ENCODE measurements at regions not wholly inside any gene's neighbourhood (a gene's known extent, or its start where the extent isn't known, plus 50 kb on each side); places are given as distances from the start of the nearest gene placed in this dataset.

DNA sequence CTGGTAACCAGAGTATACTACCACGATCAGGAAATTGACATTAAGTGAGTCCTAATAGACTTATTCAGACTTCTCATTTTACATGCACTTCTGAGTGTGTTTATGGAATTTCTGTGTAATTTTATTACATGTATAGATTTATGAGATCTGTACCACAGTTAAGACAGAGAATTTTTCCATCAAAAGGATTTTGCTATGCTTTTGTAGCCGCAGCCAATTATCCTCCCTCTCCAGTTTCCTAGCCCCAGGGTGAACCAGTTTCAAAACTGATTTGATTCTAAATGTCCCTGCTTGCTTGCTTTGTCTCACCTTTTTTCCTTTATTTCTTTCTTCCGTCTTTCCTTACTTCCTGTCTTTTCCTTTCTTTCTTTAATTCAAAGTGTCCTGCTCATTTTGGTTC lies 661.2 kb upstream of the BCHE start:
- no peak overlapping the region for H3K27ac Mint-ChIP-seq
- no peaks in the 10 kb centered on the region for H3K36me3 Mint-ChIP-seq
- DNase-seq: no peak
- H3K27me3 Mint-ChIP-seq: no peaks in the 10 kb centered on the region
- peaks cover 18 to 22% of the 10 kb centered on the region in 2 donors for H3K9me3 Mint-ChIP-seq
- no peak for ATAC-seq (replicated peaks)
- no peaks in the 10 kb centered on the region for H3K4me1 Mint-ChIP-seq
- H3K4me3 Mint-ChIP-seq: no peak overlapping the region

DNA sequence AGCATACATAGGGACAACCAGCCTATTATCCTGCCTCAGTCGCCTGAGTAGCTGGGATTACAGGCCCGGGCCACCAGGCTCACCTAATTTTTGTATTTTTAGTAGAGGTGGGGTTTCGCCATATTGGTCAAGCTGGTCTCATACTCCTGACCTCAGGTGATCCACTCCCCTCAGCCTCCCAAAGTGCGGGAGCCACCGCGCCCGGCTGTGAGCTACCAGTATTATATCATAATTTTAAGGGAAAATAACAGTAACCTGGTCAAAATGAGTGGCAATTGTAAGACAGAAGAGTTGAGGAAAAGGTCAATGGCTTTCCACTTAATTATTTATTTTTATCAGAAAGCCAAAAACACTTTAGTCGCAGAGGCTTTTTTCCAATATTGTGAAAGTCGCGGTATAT lies 652.6 kb upstream of the BCHE start:
- no peaks in the 10 kb centered on the region for H3K36me3 Mint-ChIP-seq
- H3K4me3 Mint-ChIP-seq: no peak overlapping the region
- DNase-seq: no peak
- H3K27me3 Mint-ChIP-seq: no peaks in the 10 kb centered on the region
- H3K4me1 Mint-ChIP-seq: no peaks in the 10 kb centered on the region
- no peaks in the 10 kb centered on the region for H3K9me3 Mint-ChIP-seq
- H3K27ac Mint-ChIP-seq: no peak overlapping the region
- no peak for ATAC-seq (replicated peaks)

DNA sequence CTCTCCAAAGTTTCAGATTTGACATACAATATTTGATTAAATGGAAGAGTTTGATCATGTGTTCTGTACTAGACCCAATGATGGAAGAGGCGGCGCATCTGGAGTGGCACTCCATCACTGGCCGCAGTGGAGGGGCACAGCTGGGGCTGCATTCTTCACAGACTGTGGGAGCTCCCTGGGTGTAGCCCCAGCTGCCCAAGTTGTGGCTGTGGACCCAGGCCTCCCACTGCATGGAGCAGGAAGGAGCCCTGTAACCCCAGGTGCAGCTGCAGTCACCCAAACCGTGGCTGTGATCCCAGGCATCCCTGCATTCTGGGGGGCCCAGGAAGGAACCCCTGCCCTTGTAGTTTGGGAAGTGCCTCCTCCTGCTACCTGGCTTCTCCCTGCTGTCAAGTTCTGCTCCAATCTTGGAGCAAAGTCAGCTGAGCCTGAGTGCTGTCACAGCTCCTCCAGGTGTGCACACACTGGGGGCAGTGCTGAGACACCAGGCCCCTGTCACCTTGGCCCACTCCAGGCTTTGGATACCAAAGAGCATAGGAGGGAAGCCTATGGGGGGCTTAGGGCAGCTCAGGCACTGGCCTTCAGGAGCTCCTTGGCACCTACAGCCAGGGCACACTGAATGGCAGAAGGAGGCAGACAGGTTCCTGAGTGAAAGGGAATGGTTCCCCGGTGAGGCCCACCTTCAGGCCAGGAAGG lies 651.9 kb upstream of the BCHE start:
- H3K27ac Mint-ChIP-seq: no peak overlapping the region
- no peaks in the 10 kb centered on the region for H3K9me3 Mint-ChIP-seq
- no peaks in the 10 kb centered on the region for H3K36me3 Mint-ChIP-seq
- no peak for ATAC-seq (replicated peaks)
- no peaks in the 10 kb centered on the region for H3K27me3 Mint-ChIP-seq
- DNase-seq: no peak
- H3K4me1 Mint-ChIP-seq: no peaks in the 10 kb centered on the region
- no peak overlapping the region for H3K4me3 Mint-ChIP-seq

DNA sequence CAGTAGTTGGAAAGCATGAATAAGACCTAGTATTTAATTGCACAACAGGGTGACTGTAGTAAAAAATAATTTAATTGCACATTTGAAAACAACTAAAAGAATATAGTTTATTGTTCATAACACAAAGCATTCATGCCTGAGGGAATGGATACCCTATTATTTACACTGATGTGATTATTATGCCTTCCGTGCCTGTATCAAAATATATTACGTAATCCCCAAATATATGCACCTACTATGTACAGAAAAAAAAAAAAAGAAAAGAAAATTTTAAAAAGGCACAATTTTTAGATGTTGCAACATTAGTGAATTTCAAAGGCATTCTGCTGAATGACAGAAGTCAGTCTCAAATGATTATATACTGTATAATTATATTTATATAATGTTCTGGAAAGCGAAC lies 647.2 kb upstream of the BCHE start:
- ATAC-seq (replicated peaks) (no peak), DNase-seq (no peak)
- Mint-ChIP-seq H3K36me3 (no peaks in the 10 kb centered on the region), H3K27me3 (no peaks in the 10 kb centered on the region), H3K4me1 (no peaks in the 10 kb centered on the region), H3K9me3 (peaks cover 0 to 2% of the 10 kb centered on the region in 2 donors), H3K4me3 (no peak overlapping the region), H3K27ac (no peak overlapping the region)

DNA sequence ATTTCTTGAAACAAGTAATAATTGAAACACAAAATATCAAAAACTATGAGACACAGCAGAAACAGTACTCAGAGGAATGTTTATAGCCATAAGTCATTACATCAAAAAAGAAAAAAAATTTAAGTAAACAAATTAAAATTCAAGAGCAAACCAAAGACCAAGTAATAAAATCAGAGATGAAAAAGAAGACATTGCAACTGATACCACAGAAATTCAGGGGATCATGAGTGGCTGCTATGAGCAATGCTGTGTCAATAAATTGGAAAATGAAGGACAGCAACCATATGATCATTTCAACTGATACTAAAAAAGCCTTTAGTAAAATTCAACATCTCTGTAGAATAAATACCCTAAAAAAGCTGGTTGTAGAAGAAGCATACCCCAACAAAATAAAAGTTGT lies 644.1 kb upstream of the BCHE start:
- ATAC-seq (replicated peaks) (no peak), DNase-seq (no peak)
- no peaks in the 10 kb centered on the region for H3K4me1 Mint-ChIP-seq
- H3K27ac Mint-ChIP-seq: no peak overlapping the region
- peaks cover 6% of the 10 kb centered on the region in 2 donors for H3K9me3 Mint-ChIP-seq
- H3K4me3 Mint-ChIP-seq: no peak overlapping the region
- H3K36me3 Mint-ChIP-seq: no peaks in the 10 kb centered on the region
- no peaks in the 10 kb centered on the region for H3K27me3 Mint-ChIP-seq

DNA sequence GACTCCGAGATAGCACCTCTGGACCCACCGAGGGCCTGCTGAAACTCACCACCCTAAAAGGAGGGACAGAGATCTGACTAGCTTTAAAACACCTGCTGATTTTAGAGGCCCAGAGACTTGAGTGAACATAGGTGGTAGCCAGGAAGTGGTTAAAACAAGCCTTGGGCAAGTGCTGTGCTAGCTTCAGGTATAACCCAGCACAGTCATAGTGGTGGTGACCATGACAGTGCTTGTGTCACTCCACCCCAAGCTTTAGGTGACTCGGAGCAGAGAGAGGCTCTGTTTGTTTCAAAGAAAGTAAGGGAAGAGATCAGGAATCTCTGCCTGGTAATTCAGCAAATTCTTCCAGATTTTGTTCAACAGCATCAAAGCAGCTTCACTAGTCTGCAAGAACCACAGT lies 641.1 kb upstream of the BCHE start:
- no peak overlapping the region for H3K27ac Mint-ChIP-seq
- no peaks in the 10 kb centered on the region for H3K36me3 Mint-ChIP-seq
- no peaks in the 10 kb centered on the region for H3K27me3 Mint-ChIP-seq
- H3K9me3 Mint-ChIP-seq: peaks cover 6% of the 10 kb centered on the region in 2 donors
- ATAC-seq (replicated peaks) (no peak), DNase-seq (no peak)
- no peak overlapping the region for H3K4me3 Mint-ChIP-seq
- no peaks in the 10 kb centered on the region for H3K4me1 Mint-ChIP-seq

DNA sequence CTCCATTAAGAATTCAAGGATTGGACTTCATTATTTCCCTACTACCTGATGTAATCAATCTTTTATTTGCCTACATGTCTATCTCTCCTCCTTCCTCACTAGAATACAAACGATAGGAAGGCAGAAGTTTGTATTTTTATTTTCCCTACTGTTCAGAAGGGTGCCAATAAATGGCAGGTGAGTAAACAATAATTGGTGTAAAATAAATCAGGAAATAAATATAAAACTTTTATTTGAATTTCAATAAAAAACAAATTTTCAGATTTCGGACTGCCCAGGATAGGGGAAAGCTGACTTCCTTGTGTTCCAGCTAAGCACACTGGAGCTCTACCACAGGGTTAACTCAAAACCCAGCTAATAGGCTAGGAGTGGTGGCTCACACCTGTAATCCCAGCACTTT lies 636.3 kb upstream of the BCHE start:
- peaks cover 4 to 9% of the 10 kb centered on the region in 2 donors for H3K9me3 Mint-ChIP-seq
- H3K36me3 Mint-ChIP-seq: no peaks in the 10 kb centered on the region
- DNase-seq (no peak), ATAC-seq (replicated peaks) (no peak)
- H3K27ac Mint-ChIP-seq: no peak overlapping the region
- H3K4me3 Mint-ChIP-seq: no peak overlapping the region
- H3K27me3 Mint-ChIP-seq: no peaks in the 10 kb centered on the region
- H3K4me1 Mint-ChIP-seq: no peaks in the 10 kb centered on the region

DNA sequence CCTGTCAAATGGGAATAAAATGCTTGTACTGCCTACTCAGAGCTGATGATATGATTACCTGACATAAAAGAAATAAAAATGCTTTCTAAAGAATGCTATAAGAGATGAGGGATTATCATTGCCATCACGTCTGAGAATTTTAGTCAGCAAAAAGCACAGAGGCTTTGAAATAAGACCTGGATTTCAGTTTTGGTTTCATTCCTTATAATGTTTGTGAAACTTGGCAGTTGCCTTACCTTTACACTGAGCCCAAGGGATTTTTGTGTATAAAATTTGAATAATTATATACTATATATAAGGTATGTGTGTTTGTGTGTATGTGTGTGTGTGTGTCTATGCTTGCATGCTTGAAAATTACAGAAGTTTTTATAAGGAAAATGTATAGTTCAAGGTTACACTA lies 634.8 kb upstream of the BCHE start:
- H3K4me3 Mint-ChIP-seq: no peak overlapping the region
- DNase-seq: no peak
- no peaks in the 10 kb centered on the region for H3K36me3 Mint-ChIP-seq
- H3K4me1 Mint-ChIP-seq: no peaks in the 10 kb centered on the region
- no peak overlapping the region for H3K27ac Mint-ChIP-seq
- H3K9me3 Mint-ChIP-seq: peaks cover 1 to 3% of the 10 kb centered on the region in 2 donors
- no peaks in the 10 kb centered on the region for H3K27me3 Mint-ChIP-seq
- no peak for ATAC-seq (replicated peaks)

DNA sequence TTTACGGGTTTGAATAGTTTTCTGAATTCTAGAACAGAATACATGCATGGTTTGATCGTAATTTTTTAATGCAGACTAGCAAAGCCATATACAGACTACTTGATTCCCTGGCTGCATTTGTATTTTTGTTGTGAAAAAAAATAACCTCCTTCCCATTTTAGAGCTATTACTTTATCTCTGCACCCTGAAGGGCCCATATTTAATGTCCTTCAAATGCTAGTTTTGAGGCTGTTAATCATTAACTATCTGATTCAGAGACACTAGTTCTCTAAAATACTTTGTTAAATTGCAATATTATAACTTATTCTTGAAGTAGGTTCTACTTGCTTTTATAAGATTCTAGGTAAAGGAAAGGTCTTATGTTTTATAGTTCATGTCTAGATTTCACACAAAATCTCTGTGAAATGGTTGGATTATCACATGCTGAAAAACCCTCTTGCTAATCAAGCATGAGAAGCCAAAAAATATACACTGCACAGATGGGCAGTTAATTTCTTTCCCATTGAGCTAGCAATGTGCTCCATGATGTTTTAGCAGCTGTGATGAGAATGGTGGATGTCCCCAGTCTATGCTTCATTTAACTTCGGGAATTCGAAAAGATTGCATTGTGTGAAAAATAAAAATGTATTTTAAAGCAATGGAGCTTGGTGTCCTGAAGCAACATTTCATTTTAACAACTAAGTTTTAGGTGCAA lies 634.0 kb upstream of the BCHE start:
- Mint-ChIP-seq H3K9me3 (peaks cover 1 to 3% of the 10 kb centered on the region in 2 donors), H3K4me3 (no peak overlapping the region), H3K36me3 (no peaks in the 10 kb centered on the region), H3K4me1 (no peaks in the 10 kb centered on the region), H3K27me3 (no peaks in the 10 kb centered on the region), H3K27ac (no peak overlapping the region)
- no peak for ATAC-seq (replicated peaks)
- DNase-seq: no peak

DNA sequence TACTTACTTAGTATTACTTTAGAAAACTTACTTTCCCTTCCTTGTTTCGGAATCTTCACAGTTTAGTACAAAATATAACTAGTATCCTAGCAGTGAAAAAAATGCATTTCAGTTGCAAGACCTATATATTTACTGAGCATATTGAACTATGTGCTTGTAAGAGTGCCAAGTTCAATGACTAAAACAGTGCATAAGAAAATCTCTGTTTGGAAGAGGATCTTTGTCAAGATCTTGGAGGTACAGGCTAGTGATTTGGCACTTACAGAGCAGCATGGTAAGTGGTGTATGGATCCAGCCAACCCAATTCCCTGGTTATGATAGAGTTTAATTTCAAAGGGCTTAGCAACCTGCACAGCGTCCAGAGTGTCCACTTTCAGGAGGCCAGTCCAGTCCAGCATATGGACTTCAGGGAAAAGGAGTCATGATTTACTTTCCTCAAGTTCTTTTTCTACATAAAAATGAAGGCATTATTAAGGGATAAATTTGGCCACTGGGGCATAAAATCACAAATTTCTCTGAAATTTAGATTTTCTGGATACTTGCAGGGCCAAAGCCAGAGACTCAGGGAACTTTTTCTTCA lies 625.8 kb upstream of the BCHE start:
- Mint-ChIP-seq H3K27me3 (no peaks in the 10 kb centered on the region), H3K27ac (no peak overlapping the region), H3K36me3 (no peaks in the 10 kb centered on the region), H3K4me1 (no peaks in the 10 kb centered on the region), H3K9me3 (peaks cover 0 to 3% of the 10 kb centered on the region in 2 donors), H3K4me3 (no peak overlapping the region)
- DNase-seq: no peak
- ATAC-seq (replicated peaks): no peak

DNA sequence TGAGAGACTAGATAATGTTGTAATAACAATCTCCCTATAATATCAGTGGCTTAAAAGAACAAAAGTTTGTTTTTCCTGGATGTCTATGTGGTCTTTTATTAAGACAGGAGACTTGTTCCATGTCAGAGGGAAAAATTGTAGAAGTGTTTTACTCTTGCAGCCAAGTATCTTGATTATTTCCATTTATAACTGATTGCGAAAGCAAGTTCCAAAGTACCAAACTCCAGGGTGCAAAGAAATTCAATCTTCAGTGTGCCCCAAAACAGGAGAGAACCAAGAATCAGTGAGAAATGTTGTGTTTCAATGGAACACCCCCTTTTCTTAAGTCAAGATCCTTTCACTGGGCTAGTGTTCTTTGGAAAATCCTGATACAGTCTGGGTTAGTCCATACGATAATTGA lies 624.4 kb upstream of the BCHE start:
- DNase-seq (no peak), ATAC-seq (replicated peaks) (no peak)
- Mint-ChIP-seq H3K36me3 (no peaks in the 10 kb centered on the region), H3K4me1 (no peaks in the 10 kb centered on the region), H3K27me3 (no peaks in the 10 kb centered on the region), H3K27ac (no peak overlapping the region), H3K4me3 (no peak overlapping the region), H3K9me3 (peaks cover 0 to 3% of the 10 kb centered on the region in 2 donors)

DNA sequence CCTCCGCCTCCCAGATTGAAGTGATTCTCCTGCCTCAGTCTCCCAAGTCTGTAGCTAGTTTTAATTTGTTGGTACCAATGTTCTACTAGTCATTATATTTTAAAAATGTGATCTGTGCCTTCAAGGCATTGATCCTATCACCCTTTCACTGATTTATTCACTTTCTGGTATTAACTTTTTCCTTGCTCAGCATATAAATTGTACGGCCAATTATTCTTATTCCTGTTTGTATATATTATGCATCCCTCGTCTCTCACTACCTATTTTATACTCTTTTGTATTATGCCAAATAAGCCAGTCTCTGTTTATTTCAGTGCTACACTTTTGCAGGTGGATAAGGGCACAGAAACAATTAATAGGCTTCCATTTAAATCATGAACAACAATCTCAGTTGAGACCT lies 620.2 kb upstream of the BCHE start:
- ATAC-seq (replicated peaks): no peak
- H3K4me1 Mint-ChIP-seq: no peaks in the 10 kb centered on the region
- H3K4me3 Mint-ChIP-seq: no peak overlapping the region
- H3K36me3 Mint-ChIP-seq: no peaks in the 10 kb centered on the region
- no peaks in the 10 kb centered on the region for H3K27me3 Mint-ChIP-seq
- no peak overlapping the region for H3K27ac Mint-ChIP-seq
- H3K9me3 Mint-ChIP-seq: peaks cover 0 to 3% of the 10 kb centered on the region in 2 donors
- DNase-seq: no peak

DNA sequence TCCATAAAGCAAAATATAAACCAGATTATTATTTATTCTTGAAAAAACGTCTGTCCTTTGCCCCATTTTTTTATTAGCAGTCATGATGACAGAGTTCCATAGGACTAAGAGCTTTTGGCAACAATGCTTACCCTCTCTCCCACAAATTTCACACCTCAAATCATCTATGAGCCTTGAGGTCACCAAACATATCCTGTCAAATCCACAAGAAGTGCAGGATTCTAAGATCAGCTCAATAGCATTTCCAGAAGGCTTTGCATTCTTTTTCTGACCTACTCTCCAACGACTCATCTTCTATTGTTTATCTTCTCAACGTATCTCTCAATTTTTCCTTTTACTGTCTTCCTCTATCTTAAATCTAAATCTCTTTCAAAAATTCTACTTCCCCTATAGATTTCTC lies 619.1 kb upstream of the BCHE start:
- Mint-ChIP-seq H3K4me1 (no peaks in the 10 kb centered on the region), H3K4me3 (no peak overlapping the region), H3K9me3 (peaks cover 0 to 3% of the 10 kb centered on the region in 2 donors), H3K27me3 (no peaks in the 10 kb centered on the region), H3K36me3 (no peaks in the 10 kb centered on the region), H3K27ac (no peak overlapping the region)
- no peak for DNase-seq
- no peak for ATAC-seq (replicated peaks)

DNA sequence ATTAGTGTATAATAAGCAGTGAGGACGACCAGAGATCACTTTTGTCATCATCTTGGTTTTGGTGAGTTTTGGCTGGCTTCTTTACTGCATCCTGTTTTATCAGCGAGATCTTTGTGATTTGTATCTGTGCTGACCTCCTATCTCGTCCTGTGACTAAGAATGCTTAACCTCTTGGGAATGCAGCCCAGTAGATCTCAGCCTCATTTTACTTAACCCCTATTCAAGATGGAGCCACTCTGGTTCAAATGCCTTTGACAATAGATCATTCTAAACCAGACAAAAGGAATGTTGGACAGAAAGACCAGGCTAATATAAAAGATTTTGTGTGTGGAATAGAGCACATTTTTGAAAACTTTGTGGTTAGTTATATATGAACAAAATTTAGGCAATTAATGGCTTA lies 618.5 kb upstream of the BCHE start:
- ATAC-seq (replicated peaks): no peak
- H3K27me3 Mint-ChIP-seq: no peaks in the 10 kb centered on the region
- peaks cover 0 to 3% of the 10 kb centered on the region in 2 donors for H3K9me3 Mint-ChIP-seq
- no peaks in the 10 kb centered on the region for H3K4me1 Mint-ChIP-seq
- H3K36me3 Mint-ChIP-seq: no peaks in the 10 kb centered on the region
- no peak for DNase-seq
- no peak overlapping the region for H3K27ac Mint-ChIP-seq
- H3K4me3 Mint-ChIP-seq: no peak overlapping the region

DNA sequence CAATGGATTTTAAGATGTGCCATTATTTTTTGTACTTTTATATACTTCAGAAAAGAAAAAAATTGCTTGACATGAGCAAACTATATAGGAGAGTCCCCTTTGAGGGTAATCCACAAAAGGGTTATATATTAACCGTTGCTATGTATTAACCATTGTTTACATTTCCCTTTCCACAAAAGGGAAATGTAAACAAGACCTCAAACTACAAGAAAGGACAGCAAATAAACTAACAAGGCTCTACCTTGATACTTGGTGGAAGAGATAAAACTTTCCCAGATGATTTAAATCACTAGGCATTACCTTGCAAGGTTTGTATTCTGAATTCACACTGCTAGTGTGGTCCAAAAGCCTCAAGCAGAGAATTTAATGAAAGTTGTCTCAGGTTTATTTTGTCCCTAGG lies 616.3 kb upstream of the BCHE start:
- Mint-ChIP-seq H3K36me3 (no peaks in the 10 kb centered on the region), H3K4me1 (no peaks in the 10 kb centered on the region), H3K9me3 (no peaks in the 10 kb centered on the region), H3K27me3 (no peaks in the 10 kb centered on the region), H3K4me3 (no peak overlapping the region), H3K27ac (no peak overlapping the region)
- ATAC-seq (replicated peaks) (no peak), DNase-seq (no peak)
